SH-SY5Y (cell line): ENCODE measurements at regions not wholly inside any gene's neighbourhood (a gene's known extent, or its start where the extent isn't known, plus 50 kb on each side); places are given as distances from the start of the nearest gene placed in this dataset.

Experiments
- GATA2 ChIP-seq: IDR thresholded peaks from 2 replicates; pipeline ENCODE4 v1.6.1; 2011; ENCODE audit warnings: mild to moderate bottlenecking, low read depth, low read length
- GATA3 ChIP-seq: IDR thresholded peaks from 2 replicates; pipeline ENCODE4 v1.6.1; 2011; ENCODE audit warnings: low read depth, mild to moderate bottlenecking, low read length, moderate library complexity

DNA sequence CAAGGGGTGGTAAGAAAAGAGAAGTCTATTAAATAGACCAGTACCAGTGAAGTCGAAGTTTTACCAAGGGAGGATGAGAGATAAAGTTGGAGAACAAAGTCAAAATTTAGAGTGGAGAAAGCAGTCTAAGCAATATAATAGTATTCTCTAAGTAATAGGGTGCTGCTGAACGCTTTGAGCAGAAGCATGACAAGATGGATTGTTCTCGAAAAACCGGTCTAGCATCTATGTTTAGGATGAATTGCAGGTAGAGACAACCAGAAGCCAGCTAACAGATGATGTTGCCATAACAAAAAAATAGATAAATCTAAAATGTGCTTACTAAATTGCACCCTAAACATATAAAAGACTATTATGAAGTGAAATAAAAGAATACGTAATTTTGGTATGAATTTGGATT, 237.0 kb downstream of the PRELID2 start:
- TF ChIP-seq GATA3 = no peak
- no peak for TF ChIP-seq GATA2
